ENCODE measurements at regions not wholly inside any gene's neighbourhood (a gene's known extent, or its start where the extent isn't known, plus 50 kb on each side); places are given as distances from the start of the nearest gene placed in this dataset.

DNA sequence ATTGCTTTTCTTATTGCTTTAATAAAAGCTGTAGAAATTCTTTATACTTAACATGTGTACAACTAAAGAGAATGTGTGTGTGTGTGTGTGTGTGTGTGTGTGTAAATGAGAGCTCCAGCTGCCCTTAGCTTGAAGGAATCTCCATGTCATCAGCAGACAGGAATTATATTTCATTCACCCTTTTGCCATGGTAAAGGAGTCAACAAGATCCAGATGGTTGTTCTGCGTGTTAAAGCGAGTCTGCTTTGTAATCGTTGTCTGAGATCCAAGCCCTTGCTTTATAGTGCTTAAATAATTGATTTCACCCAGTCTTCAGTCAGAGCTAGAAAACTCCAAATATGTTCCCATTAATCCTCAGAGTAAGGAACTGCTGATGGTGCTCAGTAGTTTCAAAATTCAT lies 285.5 kb downstream of the PDGFC start:
- peak; percentile 76 for DNase-seq (ENCODE audit: low read depth)
- H3K4me3 ChIP-seq (ENCODE audit: low read length), result no peak overlapping the region
- TF ChIP-seq, protein P1, sequence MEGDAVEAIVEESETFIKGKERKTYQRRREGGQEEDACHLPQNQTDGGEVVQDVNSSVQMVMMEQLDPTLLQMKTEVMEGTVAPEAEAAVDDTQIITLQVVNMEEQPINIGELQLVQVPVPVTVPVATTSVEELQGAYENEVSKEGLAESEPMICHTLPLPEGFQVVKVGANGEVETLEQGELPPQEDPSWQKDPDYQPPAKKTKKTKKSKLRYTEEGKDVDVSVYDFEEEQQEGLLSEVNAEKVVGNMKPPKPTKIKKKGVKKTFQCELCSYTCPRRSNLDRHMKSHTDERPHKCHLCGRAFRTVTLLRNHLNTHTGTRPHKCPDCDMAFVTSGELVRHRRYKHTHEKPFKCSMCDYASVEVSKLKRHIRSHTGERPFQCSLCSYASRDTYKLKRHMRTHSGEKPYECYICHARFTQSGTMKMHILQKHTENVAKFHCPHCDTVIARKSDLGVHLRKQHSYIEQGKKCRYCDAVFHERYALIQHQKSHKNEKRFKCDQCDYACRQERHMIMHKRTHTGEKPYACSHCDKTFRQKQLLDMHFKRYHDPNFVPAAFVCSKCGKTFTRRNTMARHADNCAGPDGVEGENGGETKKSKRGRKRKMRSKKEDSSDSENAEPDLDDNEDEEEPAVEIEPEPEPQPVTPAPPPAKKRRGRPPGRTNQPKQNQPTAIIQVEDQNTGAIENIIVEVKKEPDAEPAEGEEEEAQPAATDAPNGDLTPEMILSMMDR (IDR thresholded peaks at IDR 0.05; ENCODE audit: insufficient read depth, low read depth, low read length, missing control alignments), result no peak

- peak; percentile 10 for DNase-seq (ENCODE audit: low read depth)
- no peak overlapping the region for H3K4me3 ChIP-seq (ENCODE audit: low read length)
- TF ChIP-seq, protein P1 (IDR thresholded peaks at IDR 0.05; ENCODE audit: insufficient read depth, low read depth, low read length, missing control alignments), result no peak
Measured at GRCh38 chr4:156685308-156685707, 286.3 kb downstream of the PDGFC start.

GRCh38 chr4:156677656-156678055 lies 293.9 kb downstream of the PDGFC start:
- TF ChIP-seq, protein P1 (IDR thresholded peaks at IDR 0.05; ENCODE audit: insufficient read depth, low read depth, low read length, missing control alignments), result no peak
- no peak for DNase-seq (ENCODE audit: low read depth)

DNA sequence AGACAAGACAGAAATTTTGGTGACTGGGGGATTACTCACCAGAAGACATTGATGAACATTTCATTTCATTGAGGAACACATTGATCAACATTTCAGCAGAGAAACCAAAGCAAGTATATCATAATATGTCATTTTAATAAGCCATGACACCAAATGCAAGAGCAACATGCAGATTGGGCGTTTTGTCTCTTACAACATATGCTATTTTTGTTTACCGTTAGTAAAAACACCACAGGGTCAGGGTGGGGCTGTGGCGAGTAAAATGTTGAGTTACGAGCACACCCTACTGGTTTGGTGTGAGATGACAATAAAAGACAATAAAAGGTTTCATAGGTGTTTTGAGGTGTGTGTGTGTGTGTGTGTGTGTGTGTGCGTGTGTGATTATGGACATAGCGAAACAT lies 294.5 kb downstream of the PDGFC start:
- TF ChIP-seq, protein P1 (IDR thresholded peaks at IDR 0.05; ENCODE audit: insufficient read depth, low read depth, low read length, missing control alignments), result peak; percentile 37
- peak; percentile 64 for DNase-seq (ENCODE audit: low read depth)
- no peak overlapping the region for H3K4me3 ChIP-seq (ENCODE audit: low read length)

More at GRCh38 chr4:156677656-156678055, 293.9 kb downstream of the PDGFC start:
- no peak overlapping the region for H3K4me3 ChIP-seq (ENCODE audit: low read length)

GRCh38 chr4:156676116-156676851 lies 295.3 kb downstream of the PDGFC start:
- TF ChIP-seq, protein P1 (IDR thresholded peaks at IDR 0.05; ENCODE audit: insufficient read depth, low read depth, low read length, missing control alignments), result no peak
- DNase-seq (ENCODE audit: low read depth), result no peak
- no peak overlapping the region for H3K4me3 ChIP-seq (ENCODE audit: low read length)

DNA sequence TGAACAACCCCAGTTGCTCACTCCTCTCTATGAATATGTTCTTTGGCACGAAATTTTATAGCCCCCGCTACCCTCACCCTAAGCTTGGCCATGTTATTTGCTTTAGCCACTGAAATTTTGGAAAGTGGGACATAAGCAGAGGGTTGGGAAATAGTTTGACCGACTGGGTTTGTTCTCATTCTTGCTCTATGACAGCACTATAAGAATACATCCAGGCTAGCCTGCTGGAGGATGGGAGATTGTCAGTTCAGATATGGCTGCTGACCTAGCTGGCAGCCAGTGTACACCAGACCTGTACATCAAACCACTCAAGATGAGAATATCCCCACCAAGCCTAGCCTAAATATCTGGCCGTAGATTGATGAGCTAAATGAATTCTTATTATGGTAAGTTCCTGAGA lies 298.1 kb downstream of the PDGFC start:
- TF ChIP-seq, protein P1 (IDR thresholded peaks at IDR 0.05; ENCODE audit: insufficient read depth, low read depth, low read length, missing control alignments), result no peak
- no peak overlapping the region for H3K4me3 ChIP-seq (ENCODE audit: low read length)

More for the DNA sequence above, 298.1 kb downstream of the PDGFC start:
- DNase-seq (ENCODE audit: low read depth), result no peak

All from epithelial cell of esophagus (primary cell).